GM12872 (cell line): ENCODE measurements at regions not wholly inside any gene's neighbourhood (a gene's known extent, or its start where the extent isn't known, plus 50 kb on each side); places are given as distances from the start of the nearest gene placed in this dataset.

ENCODE experiments used
- TF ChIP-seq, protein P1 (sequence below): IDR thresholded peaks from 3 replicates; pipeline ENCODE4 v1.5.1; 2011; ENCODE audit warnings: low read depth, mild to moderate bottlenecking, low read length, moderate library complexity; ENCODE audit not compliant: insufficient read depth

DNA sequence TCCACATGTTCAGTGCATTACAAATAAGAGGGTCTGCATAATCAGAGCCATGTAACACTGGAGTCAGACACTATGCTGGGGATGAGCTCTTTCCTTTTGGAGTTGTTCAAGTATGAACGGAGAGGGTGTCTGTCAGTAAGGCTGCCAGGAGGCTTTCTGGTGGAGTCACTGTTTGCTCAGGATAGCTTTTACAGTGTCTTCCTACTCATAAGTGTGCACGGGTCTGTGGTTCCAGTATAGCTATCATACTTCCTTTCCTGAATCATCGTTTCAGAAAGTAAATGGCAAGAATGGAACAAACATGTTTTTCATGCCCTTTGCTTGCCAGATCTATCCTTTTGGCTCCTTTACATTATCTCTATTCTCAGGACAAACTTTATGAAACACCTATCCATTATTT is 152.7 kb upstream of the CDH11 start:
- TF ChIP-seq, protein P1, sequence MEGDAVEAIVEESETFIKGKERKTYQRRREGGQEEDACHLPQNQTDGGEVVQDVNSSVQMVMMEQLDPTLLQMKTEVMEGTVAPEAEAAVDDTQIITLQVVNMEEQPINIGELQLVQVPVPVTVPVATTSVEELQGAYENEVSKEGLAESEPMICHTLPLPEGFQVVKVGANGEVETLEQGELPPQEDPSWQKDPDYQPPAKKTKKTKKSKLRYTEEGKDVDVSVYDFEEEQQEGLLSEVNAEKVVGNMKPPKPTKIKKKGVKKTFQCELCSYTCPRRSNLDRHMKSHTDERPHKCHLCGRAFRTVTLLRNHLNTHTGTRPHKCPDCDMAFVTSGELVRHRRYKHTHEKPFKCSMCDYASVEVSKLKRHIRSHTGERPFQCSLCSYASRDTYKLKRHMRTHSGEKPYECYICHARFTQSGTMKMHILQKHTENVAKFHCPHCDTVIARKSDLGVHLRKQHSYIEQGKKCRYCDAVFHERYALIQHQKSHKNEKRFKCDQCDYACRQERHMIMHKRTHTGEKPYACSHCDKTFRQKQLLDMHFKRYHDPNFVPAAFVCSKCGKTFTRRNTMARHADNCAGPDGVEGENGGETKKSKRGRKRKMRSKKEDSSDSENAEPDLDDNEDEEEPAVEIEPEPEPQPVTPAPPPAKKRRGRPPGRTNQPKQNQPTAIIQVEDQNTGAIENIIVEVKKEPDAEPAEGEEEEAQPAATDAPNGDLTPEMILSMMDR, result no peak

DNA sequence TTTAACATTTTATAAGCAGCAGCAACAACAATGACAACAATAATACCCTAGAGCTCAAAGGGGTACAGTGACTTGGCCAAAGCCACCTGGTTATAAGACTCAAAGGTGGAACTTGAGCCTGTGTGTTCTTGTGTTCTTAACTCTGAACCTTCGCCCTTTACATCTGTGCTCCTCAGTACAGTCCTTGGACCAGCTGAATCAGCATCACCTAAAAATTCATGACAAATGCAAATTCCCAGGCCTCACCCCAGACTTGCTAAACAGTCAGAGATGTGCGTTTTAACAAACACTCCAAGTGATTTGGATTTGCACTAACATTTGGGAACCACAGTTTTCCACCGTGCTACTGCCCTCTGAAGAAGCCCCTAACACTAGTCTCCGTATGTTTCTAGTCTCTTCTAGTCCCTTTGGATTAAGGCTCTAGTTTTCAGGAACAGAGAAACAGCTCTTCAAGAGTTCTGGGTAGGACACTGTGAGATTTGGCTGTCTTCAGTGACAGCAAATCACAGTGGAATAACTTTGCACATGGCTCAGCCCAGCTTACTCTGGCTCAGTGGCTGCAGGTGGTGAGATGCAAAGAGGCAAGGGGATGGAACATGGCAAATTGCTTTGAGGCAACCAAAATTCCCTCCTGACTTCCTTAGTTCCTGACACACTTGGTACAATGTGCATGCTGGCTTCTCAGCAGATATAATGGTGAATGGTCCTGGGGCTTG is 151.0 kb upstream of the CDH11 start:
- TF ChIP-seq, protein P1, result no peak

DNA sequence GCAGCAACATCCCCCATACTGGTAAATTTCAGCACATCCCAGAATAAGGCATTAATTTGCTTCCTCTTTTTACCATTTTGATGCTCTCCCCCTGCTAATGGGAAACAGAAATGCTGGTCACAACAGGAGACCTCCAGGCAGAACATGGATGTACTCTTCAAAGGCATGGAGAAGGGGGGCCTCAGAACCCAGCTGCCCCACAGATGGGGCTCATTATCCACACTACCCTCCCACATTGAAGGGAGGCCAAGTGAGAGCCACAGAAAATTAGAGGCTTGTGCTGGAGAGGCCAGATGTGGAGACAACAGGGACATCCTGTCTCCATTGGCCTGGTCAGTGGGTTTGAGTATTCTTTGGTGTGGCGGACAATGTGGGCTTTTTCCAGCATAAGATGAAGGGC is 150.1 kb upstream of the CDH11 start:
- TF ChIP-seq, protein P1, result no peak

DNA sequence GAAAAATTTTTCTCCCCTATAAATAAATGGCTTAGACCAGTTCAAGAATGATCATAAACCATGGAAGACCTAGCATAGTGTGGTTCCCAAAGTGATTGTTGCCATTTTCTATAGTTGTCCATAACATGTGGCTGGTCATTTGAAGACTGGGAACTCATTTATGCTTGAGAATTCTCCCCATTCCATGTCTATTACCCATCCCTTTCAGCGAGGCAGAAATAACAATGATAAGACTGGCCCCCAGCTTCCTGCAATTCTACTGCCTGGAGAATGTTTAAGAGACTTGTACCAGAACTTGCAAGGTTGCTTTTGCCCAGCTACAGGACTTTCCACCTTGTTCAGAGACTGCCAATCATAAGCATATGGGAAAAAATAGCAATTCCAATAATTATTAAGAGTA is 146.5 kb upstream of the CDH11 start:
- TF ChIP-seq, protein P1, result no peak

DNA sequence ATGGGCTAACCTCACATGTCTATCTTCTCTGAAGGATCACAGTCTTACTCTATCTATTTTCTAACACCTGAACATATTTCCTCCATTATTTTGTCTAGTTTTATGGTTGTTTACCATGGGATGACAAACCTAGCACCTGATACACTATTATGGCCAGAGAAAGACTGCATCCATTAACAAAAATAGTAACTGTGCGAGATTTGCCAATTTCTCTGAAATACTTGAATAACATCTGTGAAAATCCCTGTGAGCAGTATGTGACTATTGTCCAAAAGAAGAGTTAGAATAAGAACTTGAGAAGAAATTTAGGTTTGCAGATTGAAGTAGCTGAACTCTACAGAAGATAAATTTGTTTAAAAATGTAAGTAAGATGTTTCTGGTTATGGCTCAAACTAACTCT is 142.0 kb upstream of the CDH11 start:
- TF ChIP-seq, protein P1, result no peak

DNA sequence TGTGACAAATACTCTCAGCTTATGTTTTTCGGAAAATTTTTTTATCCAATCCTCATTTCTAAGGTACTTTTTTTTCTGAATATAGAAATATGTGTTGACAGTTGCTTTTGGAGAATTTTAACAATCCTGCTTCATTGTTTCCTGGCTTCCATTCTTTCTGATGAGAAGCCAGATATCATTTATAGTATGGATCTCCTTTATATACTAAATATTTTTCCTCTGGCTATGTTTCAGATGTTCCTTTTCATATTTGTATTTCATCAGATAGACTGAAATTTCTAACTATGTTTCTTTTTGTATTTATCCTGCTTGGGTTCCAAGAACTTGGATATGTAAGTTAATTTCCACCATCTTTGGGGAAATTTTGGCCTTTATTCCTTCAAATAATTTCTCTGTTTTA is 138.9 kb upstream of the CDH11 start:
- TF ChIP-seq, protein P1, result no peak

DNA sequence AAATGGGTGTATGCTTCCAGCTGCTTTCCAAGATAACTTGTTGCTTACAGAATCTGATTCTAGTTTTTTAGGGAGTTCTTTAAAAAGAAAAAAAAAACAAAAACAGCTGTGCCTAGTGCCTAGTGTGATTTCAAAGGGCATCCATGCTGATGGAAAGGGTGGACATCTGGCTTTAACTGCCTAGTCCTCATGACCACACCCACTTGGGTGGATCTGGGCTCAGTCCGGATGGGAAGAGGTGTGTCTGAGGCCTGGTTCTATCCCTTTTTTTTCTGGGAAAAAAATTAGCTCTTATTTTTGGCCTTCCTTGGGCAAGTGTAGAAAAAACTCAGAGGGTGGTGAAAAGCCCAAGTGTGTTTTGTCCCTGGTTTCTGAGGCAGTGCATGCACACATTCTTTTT is 132.3 kb upstream of the CDH11 start:
- TF ChIP-seq, protein P1, result no peak
